Spleen (tissue), 11 donors: ENCODE measurements at regions not wholly inside any gene's neighbourhood (a gene's known extent, or its start where the extent isn't known, plus 50 kb on each side); places are given as distances from the start of the nearest gene placed in this dataset.

Experiments used
- DNase-seq: peaks from one replicate; pipeline ENCODE4 v3.0.0-alpha.2; 2020
- H3K27ac ChIP-seq, 8 donors: fragments of 200-600 bp; sonication (generic) in 7 of 8; 1 replicate in 4 of 8; 2 replicates in 4 of 8; pipeline versions ENCODE4 v1.5.0 to v1.8.0; 2016 to 2021; ENCODE audit warnings: inconsistent platforms in 4 of 8, mild to moderate bottlenecking in 4 of 8, moderate library complexity in 1 of 8
- H3K27me3 ChIP-seq, 7 donors: fragments of 200-600 bp; sonication (generic) in 6 of 7; replicated peaks in 1 of 7; 1 replicate in 4 of 7; 2 replicates in 3 of 7; pipeline versions ENCODE4 v1.5.0 to v1.8.0; 2016 to 2021; ENCODE audit warnings: inconsistent platforms in 3 of 7, mild to moderate bottlenecking in 1 of 7
- H3K36me3 ChIP-seq, 6 donors: fragments of 200-600 bp; sonication (generic) in 5 of 6; 1 replicate in 4 of 6; 2 replicates in 2 of 6; pipeline versions ENCODE4 v1.5.0 to v1.8.0; 2016 to 2021; ENCODE audit warnings: inconsistent platforms in 2 of 6
- H3K4me1 ChIP-seq, 6 donors: fragments of 200-600 bp; sonication (generic) in 5 of 6; 1 replicate in 3 of 6; 2 replicates in 3 of 6; pipeline versions ENCODE4 v1.5.0 to v1.8.0; 2016 to 2021; ENCODE audit warnings: inconsistent platforms in 3 of 6
- H3K4me3 ChIP-seq, 8 donors: fragments of 200-600 bp; sonication (generic) in 7 of 8; 1 replicate in 4 of 8; 2 replicates in 4 of 8; pipeline versions ENCODE4 v1.5.0 to v1.8.0; 2016 to 2021; ENCODE audit warnings: inconsistent platforms in 4 of 8, mild to moderate bottlenecking in 4 of 8, moderate library complexity in 2 of 8
- H3K9me3 ChIP-seq, 8 donors: fragments of 200-600 bp; sonication (generic) in 7 of 8; 1 replicate in 4 of 8; 2 replicates in 4 of 8; pipeline versions ENCODE4 v1.5.0 to v1.8.0; 2016 to 2021; ENCODE audit warnings: inconsistent platforms in 4 of 8
- POLR2A ChIP-seq, 3 donors: fragments of 450-650 bp; IDR thresholded peaks; one replicate each; pipeline ENCODE4 v1.5.1; 2017; ENCODE audit warnings: antibody characterized with exemption in 3 of 3, mild to moderate bottlenecking in 1 of 3
- POLR2AphosphoS5 ChIP-seq, 3 donors: sonication (generic); formaldehyde crosslinking; IDR thresholded peaks; one replicate each; pipeline ENCODE4 v1.5.1; 2017; ENCODE audit warnings: antibody characterized with exemption in 3 of 3
- WGBS, 5 donors: extraction: QIAGEN DNeasy Blood & Tissue Kit in 3 of 5; methylation state at CpG; one replicate each; pipeline versions ENCODE4 v1.1.5 to v1.1.7; 2013 to 2018; 5-methylcytosine and 5-hydroxymethylcytosine counted together
- intact Hi-C: fragments of 100-400 bp; cut with DNase I; formaldehyde crosslinking; loops from one replicate; pipeline ENCODE4 v1.15.0; 2023; ENCODE audit warnings: low total_unique reads
- TF ChIP-seq, protein P1 (sequence below), 11 experiments: fragments of 200-600 bp in 7 of 11; fragments of 450-650 bp in 4 of 11; sonication (generic) in 4 of 11; IDR thresholded peaks in 8 of 11; conservative IDR thresholded peaks in 3 of 11; 1 replicate in 7 of 11; 2 replicates in 4 of 11; pipeline versions ENCODE4 v1.4.0 to v1.8.0; 2016 to 2021; ENCODE audit warnings: antibody characterized with exemption in 11 of 11, inconsistent platforms in 4 of 11, mild to moderate bottlenecking in 1 of 11
- donor health status: healthy with polysubstance abuse.
- donor health status: DM: no; HTN: no; CAD: no; lungs with moderate emphysema.
- donor health status: DM: no; HTN: no; CAD: no.
- donor health status: Bipolar disorder and iron deficiency.
- donor health status: healthy.
- donor health status: DM: no; HTN: no; CAD: no.
- donor health status: DM: yes; HTN: yes; CAD: no.

GRCh38 chr15:96733721-96734120 is 403.2 kb downstream of the NR2F2 start:
- TF ChIP-seq, protein P1, sequence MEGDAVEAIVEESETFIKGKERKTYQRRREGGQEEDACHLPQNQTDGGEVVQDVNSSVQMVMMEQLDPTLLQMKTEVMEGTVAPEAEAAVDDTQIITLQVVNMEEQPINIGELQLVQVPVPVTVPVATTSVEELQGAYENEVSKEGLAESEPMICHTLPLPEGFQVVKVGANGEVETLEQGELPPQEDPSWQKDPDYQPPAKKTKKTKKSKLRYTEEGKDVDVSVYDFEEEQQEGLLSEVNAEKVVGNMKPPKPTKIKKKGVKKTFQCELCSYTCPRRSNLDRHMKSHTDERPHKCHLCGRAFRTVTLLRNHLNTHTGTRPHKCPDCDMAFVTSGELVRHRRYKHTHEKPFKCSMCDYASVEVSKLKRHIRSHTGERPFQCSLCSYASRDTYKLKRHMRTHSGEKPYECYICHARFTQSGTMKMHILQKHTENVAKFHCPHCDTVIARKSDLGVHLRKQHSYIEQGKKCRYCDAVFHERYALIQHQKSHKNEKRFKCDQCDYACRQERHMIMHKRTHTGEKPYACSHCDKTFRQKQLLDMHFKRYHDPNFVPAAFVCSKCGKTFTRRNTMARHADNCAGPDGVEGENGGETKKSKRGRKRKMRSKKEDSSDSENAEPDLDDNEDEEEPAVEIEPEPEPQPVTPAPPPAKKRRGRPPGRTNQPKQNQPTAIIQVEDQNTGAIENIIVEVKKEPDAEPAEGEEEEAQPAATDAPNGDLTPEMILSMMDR (IDR thresholded peaks at IDR 0.05 in 8 of 11, conservative IDR thresholded peaks at IDR 0.05 in 3 of 11): no peak
- TF ChIP-seq POLR2A (IDR thresholded peaks at IDR 0.05) (no peak), POLR2AphosphoS5 (IDR thresholded peaks at IDR 0.05) (no peak)
- Histone ChIP-seq H3K36me3 (no peaks in the 10 kb centered on the region), H3K9me3 (no peaks in the 10 kb centered on the region), H3K27me3 (no peaks in the 10 kb centered on the region), H3K27ac (no peak overlapping the region), H3K4me3 (no peak overlapping the region), H3K4me1 (no peaks in the 10 kb centered on the region)
- WGBS, 5 donors: 80 to 92% (median 85%) methylated on average over 4 of the region's 4 CpGs
- no peak for DNase-seq
- intact Hi-C loops: no loop called here

DNA sequence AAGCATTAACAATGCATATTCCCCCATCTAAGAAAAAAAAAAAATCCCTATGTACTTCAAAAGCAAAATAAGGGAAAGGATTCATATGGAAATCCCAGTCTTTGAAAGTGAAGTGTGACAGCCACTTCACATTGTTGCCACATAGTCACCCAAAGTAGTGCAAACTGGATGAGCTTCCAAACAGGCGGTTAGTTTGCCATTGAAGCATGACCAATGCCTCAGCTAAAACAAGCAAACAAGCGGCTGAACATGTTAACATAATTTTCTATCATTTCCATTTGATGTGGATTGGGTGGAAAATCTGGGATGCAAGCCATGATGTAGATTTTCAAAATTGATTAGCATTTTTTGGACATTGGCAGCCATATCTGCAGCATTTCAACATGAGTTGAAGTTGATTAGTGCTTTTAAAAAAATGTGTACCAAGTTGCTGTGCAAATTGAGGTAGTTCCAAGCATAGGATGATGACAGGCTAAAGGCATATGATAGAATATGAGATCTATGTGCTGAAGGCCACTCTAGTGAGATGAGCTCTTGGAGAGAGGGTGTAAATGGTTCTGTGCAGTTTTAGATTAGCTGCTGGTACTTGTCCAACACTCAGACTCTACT is 405.2 kb downstream of the NR2F2 start:
- H3K36me3 ChIP-seq: no peaks in the 10 kb centered on the region

DNA sequence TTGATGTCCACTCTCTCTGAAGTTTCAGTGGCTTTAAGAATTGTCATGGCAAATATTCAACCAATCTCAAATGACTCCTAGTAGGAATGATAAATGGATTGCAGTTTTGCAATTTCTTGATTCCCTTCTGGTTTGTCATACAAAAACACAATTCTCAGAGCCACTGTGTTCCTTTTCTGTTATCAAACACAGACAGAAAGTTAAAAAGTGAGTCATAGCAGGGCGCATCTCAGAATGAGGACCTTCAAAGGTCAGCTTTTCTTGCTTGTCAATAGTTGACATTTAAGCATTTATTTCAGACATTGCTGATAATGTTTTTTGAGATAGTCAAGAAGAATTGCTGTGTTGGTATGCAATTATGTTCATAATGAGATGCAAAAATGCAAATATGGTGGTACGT is 405.9 kb downstream of the NR2F2 start:
- H3K36me3 ChIP-seq: no peaks in the 10 kb centered on the region
- H3K4me3 ChIP-seq: no peak overlapping the region
- 84 to 96% (median 90%) methylated on average over 2 of the region's 2 CpGs for WGBS, 5 donors
- H3K27me3 ChIP-seq: no peaks in the 10 kb centered on the region
- no peak overlapping the region for H3K27ac ChIP-seq
- H3K4me1 ChIP-seq: no peaks in the 10 kb centered on the region
- TF ChIP-seq POLR2A (IDR thresholded peaks at IDR 0.05) (no peak), POLR2AphosphoS5 (IDR thresholded peaks at IDR 0.05) (no peak)
- TF ChIP-seq, protein P1 (IDR thresholded peaks at IDR 0.05 in 8 of 11, conservative IDR thresholded peaks at IDR 0.05 in 3 of 11): no peak
- peaks cover 0 to 5% (median 0%) of the 10 kb centered on the region in 8 donors for H3K9me3 ChIP-seq
- DNase-seq: no peak
- intact Hi-C loops: no loop called here

More for the DNA sequence above, 405.2 kb downstream of the NR2F2 start:
- 84 to 96% (median 93%) methylated on average over 2 of the region's 2 CpGs for WGBS, 5 donors
- Histone ChIP-seq H3K27ac (no peak overlapping the region), H3K9me3 (peaks cover 0 to 5% (median 0%) of the 10 kb centered on the region in 8 donors), H3K27me3 (no peaks in the 10 kb centered on the region), H3K4me1 (no peaks in the 10 kb centered on the region), H3K4me3 (no peak overlapping the region)
- DNase-seq: no peak
- intact Hi-C loops: no loop called here
- no peak for TF ChIP-seq POLR2A (IDR thresholded peaks at IDR 0.05)

- intact Hi-C loops: no loop called here
- TF ChIP-seq, protein P1 (IDR thresholded peaks at IDR 0.05 in 8 of 11, conservative IDR thresholded peaks at IDR 0.05 in 3 of 11): no peak
- TF ChIP-seq POLR2A (IDR thresholded peaks at IDR 0.05) (no peak), POLR2AphosphoS5 (IDR thresholded peaks at IDR 0.05) (no peak)
- Histone ChIP-seq H3K9me3 (peaks cover 0 to 5% (median 0%) of the 10 kb centered on the region in 8 donors), H3K27me3 (no peaks in the 10 kb centered on the region), H3K4me1 (no peaks in the 10 kb centered on the region), H3K36me3 (no peaks in the 10 kb centered on the region), H3K4me3 (no peak overlapping the region), H3K27ac (no peak overlapping the region)
- 60 to 74% (median 65%) methylated on average over 6 of the region's 6 CpGs for WGBS, 5 donors
- no peak for DNase-seq
These were observed 406.9 kb downstream of the NR2F2 start for GRCh38 chr15:96737408-96737807.
